Stomach smooth muscle (tissue), 2 donors: ENCODE measurements at regions not wholly inside any gene's neighbourhood (a gene's known extent, or its start where the extent isn't known, plus 50 kb on each side); places are given as distances from the start of the nearest gene placed in this dataset.

ENCODE experiments used
- H3K27ac ChIP-seq: one replicate; pipeline ENCODE4 v1.7.0; 2013; ENCODE audit warnings: mild to moderate bottlenecking, low read length, inconsistent platforms
- H3K27me3 ChIP-seq, 2 donors: one replicate each; pipeline ENCODE4 v1.7.0; 2013; ENCODE audit warnings: low read length in 2 of 2; ENCODE audit not compliant: insufficient read depth in 2 of 2, control insufficient read depth in 1 of 2
- H3K36me3 ChIP-seq, 2 donors: one replicate each; pipeline ENCODE4 v1.7.0; 2013; ENCODE audit warnings: low read length in 2 of 2; ENCODE audit not compliant: control insufficient read depth in 2 of 2, insufficient read depth in 2 of 2
- H3K4me1 ChIP-seq: one replicate; pipeline ENCODE4 v1.7.0; 2013; ENCODE audit warnings: low read length; ENCODE audit not compliant: control insufficient read depth, insufficient read depth
- H3K4me3 ChIP-seq, 2 donors: one replicate each; pipeline ENCODE4 v1.7.0; 2013; ENCODE audit warnings: low read length in 2 of 2
- H3K9ac ChIP-seq, 2 donors: one replicate each; pipeline ENCODE4 v1.7.0; 2013; ENCODE audit warnings: low read length in 2 of 2, mild to moderate bottlenecking in 1 of 2
- H3K9me3 ChIP-seq, 2 donors: one replicate each; pipeline ENCODE4 v1.7.0; 2013; ENCODE audit warnings: low read length in 2 of 2; ENCODE audit not compliant: control insufficient read depth in 2 of 2
- donor health status: healthy.
- donor health status: Pancreatic carcinoma.

GRCh38 chr5:111993242-111993641 is 236.2 kb upstream of the NREP start:
- H3K36me3 ChIP-seq = no peaks in the 10 kb centered on the region
- no peak overlapping the region for H3K27ac ChIP-seq
- H3K9me3 ChIP-seq = no peaks in the 10 kb centered on the region
- no peaks in the 10 kb centered on the region for H3K4me1 ChIP-seq
- H3K27me3 ChIP-seq = no peaks in the 10 kb centered on the region
- H3K4me3 ChIP-seq = no peak overlapping the region
- no peak overlapping the region for H3K9ac ChIP-seq

GRCh38 chr5:111984044-111984443 is 227.1 kb upstream of the NREP start:
- Histone ChIP-seq H3K27me3 (no peaks in the 10 kb centered on the region), H3K36me3 (no peaks in the 10 kb centered on the region), H3K27ac (no peak overlapping the region), H3K4me3 (no peak overlapping the region), H3K4me1 (no peaks in the 10 kb centered on the region), H3K9ac (no peak overlapping the region), H3K9me3 (no peaks in the 10 kb centered on the region)

DNA sequence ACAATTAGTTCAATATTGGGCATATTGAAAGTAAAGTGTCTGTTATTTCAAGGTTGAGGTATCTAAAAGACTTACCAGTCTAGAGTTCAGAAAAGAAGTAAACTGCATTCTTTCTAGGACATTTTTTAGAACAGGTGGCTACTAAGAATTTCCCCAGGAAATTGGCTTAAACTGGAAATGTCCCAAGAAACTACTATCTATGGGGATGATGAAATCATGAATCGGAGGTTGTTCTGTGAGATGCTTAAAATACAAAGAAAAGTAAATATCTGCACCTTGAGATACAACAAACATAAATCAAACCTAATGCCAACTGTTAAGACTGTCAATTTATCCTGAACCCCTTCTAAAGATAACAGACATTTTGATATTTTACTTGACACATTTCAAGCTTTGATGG is 226.5 kb upstream of the NREP start:
- Histone ChIP-seq H3K4me1 (no peaks in the 10 kb centered on the region), H3K9ac (no peak overlapping the region), H3K27me3 (no peaks in the 10 kb centered on the region), H3K36me3 (no peaks in the 10 kb centered on the region), H3K4me3 (no peak overlapping the region), H3K9me3 (no peaks in the 10 kb centered on the region), H3K27ac (no peak overlapping the region)

DNA sequence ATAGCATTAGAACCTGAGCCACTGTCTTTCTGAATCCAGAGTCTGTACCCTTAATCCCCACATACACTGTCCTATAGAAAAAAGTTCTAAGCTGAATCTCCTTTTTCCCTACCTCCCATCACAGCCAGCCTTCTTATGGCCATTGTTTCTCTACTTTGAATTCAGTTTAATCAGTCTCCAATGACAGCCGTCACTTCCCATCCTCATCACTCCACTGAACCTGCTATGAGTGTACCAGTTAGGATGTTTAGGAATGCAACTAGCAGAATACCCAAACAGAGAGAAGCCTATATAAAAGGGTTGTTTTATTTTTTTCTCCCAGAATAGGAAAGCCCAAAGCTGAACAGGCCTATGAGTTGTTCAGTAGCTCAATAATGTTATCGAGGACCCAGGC is 220.4 kb upstream of the NREP start:
- H3K4me1 ChIP-seq = peaks cover 9% of the 10 kb centered on the region
- no peaks in the 10 kb centered on the region for H3K36me3 ChIP-seq
- H3K4me3 ChIP-seq = no peak overlapping the region
- H3K9ac ChIP-seq = no peak overlapping the region
- H3K27me3 ChIP-seq = no peaks in the 10 kb centered on the region
- H3K27ac ChIP-seq = no peak overlapping the region
- no peaks in the 10 kb centered on the region for H3K9me3 ChIP-seq

GRCh38 chr5:111976705-111977435 is 219.9 kb upstream of the NREP start:
- H3K36me3 ChIP-seq = no peaks in the 10 kb centered on the region
- no peak overlapping the region for H3K4me3 ChIP-seq
- H3K27me3 ChIP-seq = no peaks in the 10 kb centered on the region
- H3K9ac ChIP-seq = no peak overlapping the region
- no peak overlapping the region for H3K27ac ChIP-seq
- no peaks in the 10 kb centered on the region for H3K9me3 ChIP-seq
- H3K4me1 ChIP-seq = peaks cover 9% of the 10 kb centered on the region

- Histone ChIP-seq H3K9ac (no peak overlapping the region), H3K27me3 (no peaks in the 10 kb centered on the region), H3K36me3 (no peaks in the 10 kb centered on the region), H3K4me3 (no peak overlapping the region), H3K9me3 (no peaks in the 10 kb centered on the region), H3K27ac (no peak overlapping the region), H3K4me1 (peaks cover 9% of the 10 kb centered on the region)
Observed at GRCh38 chr5:111975133-111975532, 218.1 kb upstream of the NREP start.

GRCh38 chr5:111973961-111974360 is 217.0 kb upstream of the NREP start:
- no peak overlapping the region for H3K4me3 ChIP-seq
- H3K9me3 ChIP-seq = no peaks in the 10 kb centered on the region
- no peak overlapping the region for H3K27ac ChIP-seq
- peaks cover 9% of the 10 kb centered on the region for H3K4me1 ChIP-seq
- H3K27me3 ChIP-seq = no peaks in the 10 kb centered on the region
- H3K36me3 ChIP-seq = no peaks in the 10 kb centered on the region
- peak overlapping the region in 1 of 2 donors; percentile 14 for H3K9ac ChIP-seq

- Histone ChIP-seq H3K27ac (no peak overlapping the region), H3K4me1 (peaks cover 15% of the 10 kb centered on the region), H3K4me3 (no peak overlapping the region), H3K36me3 (no peaks in the 10 kb centered on the region), H3K27me3 (no peaks in the 10 kb centered on the region), H3K9me3 (no peaks in the 10 kb centered on the region), H3K9ac (no peak overlapping the region)
Observed at GRCh38 chr5:111972548-111972947, 215.6 kb upstream of the NREP start.

GRCh38 chr5:111972080-111972479 is 215.1 kb upstream of the NREP start:
- H3K27ac ChIP-seq = no peak overlapping the region
- H3K9me3 ChIP-seq = no peaks in the 10 kb centered on the region
- no peaks in the 10 kb centered on the region for H3K36me3 ChIP-seq
- peaks cover 15% of the 10 kb centered on the region for H3K4me1 ChIP-seq
- H3K4me3 ChIP-seq = no peak overlapping the region
- no peaks in the 10 kb centered on the region for H3K27me3 ChIP-seq
- H3K9ac ChIP-seq = no peak overlapping the region

GRCh38 chr5:111968459-111968858 is 211.5 kb upstream of the NREP start:
- Histone ChIP-seq H3K27ac (no peak overlapping the region), H3K36me3 (no peaks in the 10 kb centered on the region), H3K27me3 (no peaks in the 10 kb centered on the region), H3K9ac (no peak overlapping the region), H3K4me1 (peaks cover 11% of the 10 kb centered on the region), H3K4me3 (no peak overlapping the region), H3K9me3 (no peaks in the 10 kb centered on the region)

- Histone ChIP-seq H3K36me3 (no peaks in the 10 kb centered on the region), H3K27ac (no peak overlapping the region), H3K4me1 (peaks cover 6% of the 10 kb centered on the region), H3K9ac (no peak overlapping the region), H3K27me3 (no peaks in the 10 kb centered on the region), H3K4me3 (no peak overlapping the region), H3K9me3 (no peaks in the 10 kb centered on the region)
Observed at GRCh38 chr5:111967463-111967862, 210.5 kb upstream of the NREP start.
